GM12878 (cell line): ENCODE measurements at regions not wholly inside any gene's neighbourhood (a gene's known extent, or its start where the extent isn't known, plus 50 kb on each side); places are given as distances from the start of the nearest gene placed in this dataset.
"Not testable (repeated sequence)": the region's sequence is repeated elsewhere in the genome, so short reads cannot be mapped to it uniquely, and the experiment has no call there.

Experiments used
- BHLHE40 ChIP-seq, 2 experiments: fragments of 450-650 bp in 1 of 2; IDR thresholded peaks; 2 replicates each; pipeline ENCODE4 v1.6.1; 2011 to 2017; ENCODE audit warnings: low read depth in 2 of 2, borderline replicate concordance in 1 of 2, improper control_type of control experiment in 1 of 2, low read length in 1 of 2, mild to moderate bottlenecking in 1 of 2
- CHD2 ChIP-seq: IDR thresholded peaks from 2 replicates; pipeline ENCODE4 v1.6.1; 2011; ENCODE audit warnings: low read depth, low read length, improper control_type of control experiment, borderline replicate concordance
- MEF2A ChIP-seq: IDR thresholded peaks from 2 replicates; pipeline ENCODE4 v1.6.1; 2011; ENCODE audit warnings: low read depth, mild to moderate bottlenecking, low read length, moderate library complexity; ENCODE audit not compliant: insufficient read depth
- MYC ChIP-seq: IDR thresholded peaks from 2 replicates; pipeline ENCODE4 v1.6.1; 2011; ENCODE audit warnings: mild to moderate bottlenecking, low read length, moderate library complexity, inconsistent platforms; ENCODE audit not compliant: insufficient read depth, insufficient replicate concordance, insufficient read length, severe bottlenecking
- RAD21 ChIP-seq: IDR thresholded peaks from 2 replicates; pipeline ENCODE4 v1.6.1; 2011; ENCODE audit warnings: mild to moderate bottlenecking, low read depth, low read length, moderate library complexity; ENCODE audit not compliant: insufficient read depth
- RAD51 ChIP-seq: fragments of 450-650 bp; IDR thresholded peaks from 2 replicates; pipeline ENCODE4 v1.6.1; 2016; ENCODE audit warnings: moderate library complexity, mild to moderate bottlenecking, inconsistent platforms
- ZNF274 ChIP-seq: IDR thresholded peaks from one replicate; pipeline ENCODE4 v1.8.0; 2011; ENCODE audit not compliant: insufficient read length, insufficient read depth
- ZSCAN29 ChIP-seq: fragments of 450-650 bp; IDR thresholded peaks from 2 replicates; pipeline ENCODE4 v1.6.1; 2017; ENCODE audit warnings: mild to moderate bottlenecking, moderate library complexity
- TF ChIP-seq, protein P1 (sequence below): IDR thresholded peaks from 2 replicates; pipeline ENCODE4 v1.6.1; 2012; ENCODE audit warnings: low read depth, low read length, improper control_type of control experiment
- TF ChIP-seq, protein P2 (sequence below): IDR thresholded peaks from 2 replicates; pipeline ENCODE4 v1.6.1; 2012; ENCODE audit warnings: low read depth, low read length, improper control_type of control experiment
- TF ChIP-seq, protein P3 (sequence below), 3 experiments: IDR thresholded peaks in 2 of 3; conservative IDR thresholded peaks in 1 of 3; 2 replicates each; pipeline ENCODE4 v1.5.1; 2011; ENCODE audit warnings: low read depth in 3 of 3, low read length in 3 of 3, mild to moderate bottlenecking in 3 of 3, control low read depth in 2 of 3, moderate library complexity in 2 of 3, inconsistent platforms in 1 of 3, mixed read lengths in 1 of 3; ENCODE audit not compliant: control insufficient read depth in 2 of 3, insufficient read depth in 1 of 3; ENCODE audit errors: extremely low read depth in 1 of 3

DNA sequence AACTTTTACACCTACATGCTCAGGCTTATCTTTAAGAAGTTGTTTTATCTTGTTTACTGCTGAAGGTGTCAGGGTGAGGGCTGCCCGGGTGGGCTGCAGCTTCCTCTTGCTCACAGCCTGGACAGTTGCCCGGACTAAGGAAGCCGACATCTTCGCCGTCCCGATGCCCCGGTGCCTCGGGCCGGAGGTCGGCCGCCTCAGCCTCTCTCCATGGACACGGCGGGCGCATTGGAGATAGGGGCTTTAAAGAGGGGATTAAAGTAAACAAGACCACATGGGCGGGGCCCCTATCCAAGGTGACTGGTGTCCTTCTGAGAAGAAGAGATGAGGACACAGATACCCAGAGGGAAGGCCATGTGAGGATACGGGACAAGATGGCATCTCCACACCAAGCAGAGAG, 200.4 kb upstream of the HS6ST1 start:
- TF ChIP-seq MEF2A; MYC; BHLHE40 (IDR thresholded peaks at IDR 0.05; ENCODE audit: borderline replicate concordance in 1 of 2, low read depth in 2 of 2, low read length in 1 of 2); RAD21; ZSCAN29; RAD51; ZNF274; CHD2: not testable (repeated sequence)
- TF ChIP-seq, protein P1, sequence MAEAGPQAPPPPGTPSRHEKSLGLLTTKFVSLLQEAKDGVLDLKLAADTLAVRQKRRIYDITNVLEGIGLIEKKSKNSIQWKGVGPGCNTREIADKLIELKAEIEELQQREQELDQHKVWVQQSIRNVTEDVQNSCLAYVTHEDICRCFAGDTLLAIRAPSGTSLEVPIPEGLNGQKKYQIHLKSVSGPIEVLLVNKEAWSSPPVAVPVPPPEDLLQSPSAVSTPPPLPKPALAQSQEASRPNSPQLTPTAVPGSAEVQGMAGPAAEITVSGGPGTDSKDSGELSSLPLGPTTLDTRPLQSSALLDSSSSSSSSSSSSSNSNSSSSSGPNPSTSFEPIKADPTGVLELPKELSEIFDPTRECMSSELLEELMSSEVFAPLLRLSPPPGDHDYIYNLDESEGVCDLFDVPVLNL = not testable (repeated sequence)
- TF ChIP-seq, protein P2, sequence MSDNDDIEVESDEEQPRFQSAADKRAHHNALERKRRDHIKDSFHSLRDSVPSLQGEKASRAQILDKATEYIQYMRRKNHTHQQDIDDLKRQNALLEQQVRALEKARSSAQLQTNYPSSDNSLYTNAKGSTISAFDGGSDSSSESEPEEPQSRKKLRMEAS = not testable (repeated sequence)
- TF ChIP-seq, protein P3, sequence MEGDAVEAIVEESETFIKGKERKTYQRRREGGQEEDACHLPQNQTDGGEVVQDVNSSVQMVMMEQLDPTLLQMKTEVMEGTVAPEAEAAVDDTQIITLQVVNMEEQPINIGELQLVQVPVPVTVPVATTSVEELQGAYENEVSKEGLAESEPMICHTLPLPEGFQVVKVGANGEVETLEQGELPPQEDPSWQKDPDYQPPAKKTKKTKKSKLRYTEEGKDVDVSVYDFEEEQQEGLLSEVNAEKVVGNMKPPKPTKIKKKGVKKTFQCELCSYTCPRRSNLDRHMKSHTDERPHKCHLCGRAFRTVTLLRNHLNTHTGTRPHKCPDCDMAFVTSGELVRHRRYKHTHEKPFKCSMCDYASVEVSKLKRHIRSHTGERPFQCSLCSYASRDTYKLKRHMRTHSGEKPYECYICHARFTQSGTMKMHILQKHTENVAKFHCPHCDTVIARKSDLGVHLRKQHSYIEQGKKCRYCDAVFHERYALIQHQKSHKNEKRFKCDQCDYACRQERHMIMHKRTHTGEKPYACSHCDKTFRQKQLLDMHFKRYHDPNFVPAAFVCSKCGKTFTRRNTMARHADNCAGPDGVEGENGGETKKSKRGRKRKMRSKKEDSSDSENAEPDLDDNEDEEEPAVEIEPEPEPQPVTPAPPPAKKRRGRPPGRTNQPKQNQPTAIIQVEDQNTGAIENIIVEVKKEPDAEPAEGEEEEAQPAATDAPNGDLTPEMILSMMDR (IDR thresholded peaks at IDR 0.05 in 2 of 3, conservative IDR thresholded peaks at IDR 0.05 in 1 of 3; ENCODE audit: control insufficient read depth in 2 of 3, extremely low read depth in 1 of 3, insufficient read depth in 1 of 3, low read depth in 3 of 3, low read length in 3 of 3) = not testable (repeated sequence)
